GM23248 (cell line): ENCODE measurements at regions not wholly inside any gene's neighbourhood (a gene's known extent, or its start where the extent isn't known, plus 50 kb on each side); places are given as distances from the start of the nearest gene placed in this dataset.

ENCODE experiments used
- EZH2 ChIP-seq: fragments of 200-600 bp; sonication (generic); IDR thresholded peaks from 2 replicates; pipeline ENCODE4 v1.6.1; 2018; ENCODE audit warnings: antibody characterized with exemption, mild to moderate bottlenecking; ENCODE audit not compliant: insufficient read depth, poor library complexity, severe bottlenecking
- EZH2phosphoT487 ChIP-seq: fragments of 200-600 bp; sonication (generic); IDR thresholded peaks from 2 replicates; pipeline ENCODE4 v1.6.1; 2018; ENCODE audit warnings: antibody characterized with exemption, moderate library complexity, mild to moderate bottlenecking, low read depth; ENCODE audit not compliant: insufficient read depth

DNA sequence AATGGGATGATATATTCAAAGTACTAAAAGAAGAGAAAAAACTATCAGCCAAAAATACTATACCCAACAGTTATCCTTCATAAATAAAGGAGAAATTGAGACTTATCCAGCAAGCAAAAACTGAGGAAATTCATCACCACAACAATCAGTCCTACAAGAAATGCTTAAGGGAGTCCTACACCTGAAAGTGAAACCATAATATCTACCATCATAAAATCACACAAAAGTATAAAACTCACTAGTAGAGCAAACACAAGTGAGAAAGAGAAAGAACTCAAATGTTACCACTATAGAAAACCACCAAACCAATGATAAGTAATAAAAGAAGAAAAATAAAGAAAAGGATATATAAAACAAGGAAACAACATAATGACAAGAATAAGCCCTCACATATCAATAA lies 103.6 kb upstream of the NEO1 start:
- no peak for TF ChIP-seq EZH2
- TF ChIP-seq EZH2phosphoT487, result no peak
